Uterus (tissue), 3 donors: ENCODE measurements at regions not wholly inside any gene's neighbourhood (a gene's known extent, or its start where the extent isn't known, plus 50 kb on each side); places are given as distances from the start of the nearest gene placed in this dataset.

Experiments used
- DNase-seq, 2 donors: peaks; one replicate each; pipeline ENCODE4 v3.0.0-alpha.2; 2019 to 2020
- H3K27ac ChIP-seq, 2 donors: fragments of 200-600 bp; sonication (generic); 1 replicate in 1 of 2; 2 replicates in 1 of 2; pipeline ENCODE4 v1.5.1; 2016 to 2018
- H3K27me3 ChIP-seq, 2 donors: fragments of 200-600 bp; sonication (generic); one replicate each; pipeline ENCODE4 v1.5.1; 2018 to 2019; ENCODE audit warnings: control low read depth in 1 of 2
- H3K36me3 ChIP-seq, 2 donors: fragments of 200-600 bp; sonication (generic); one replicate each; pipeline ENCODE4 v1.5.1; 2019; ENCODE audit warnings: control low read depth in 1 of 2
- H3K4me1 ChIP-seq, 2 donors: fragments of 200-600 bp; sonication (generic); one replicate each; pipeline ENCODE4 v1.5.1; 2018 to 2019; ENCODE audit warnings: control low read depth in 1 of 2
- H3K4me3 ChIP-seq, 2 donors: fragments of 200-600 bp; sonication (generic); 1 replicate in 1 of 2; 2 replicates in 1 of 2; pipeline ENCODE4 v1.5.1; 2018 to 2019; ENCODE audit warnings: mild to moderate bottlenecking in 1 of 2
- H3K9me3 ChIP-seq, 2 donors: fragments of 200-600 bp; sonication (generic); one replicate each; pipeline ENCODE4 v1.5.1; 2019; ENCODE audit warnings: control low read depth in 1 of 2
- POLR2A ChIP-seq, 2 donors: fragments of 450-650 bp; IDR thresholded peaks; one replicate each; pipeline ENCODE4 v1.6.1; 2016; ENCODE audit warnings: antibody characterized with exemption in 2 of 2, mild to moderate bottlenecking in 1 of 2, moderate library complexity in 1 of 2
- intact Hi-C: fragments of 100-400 bp; cut with DNase I; formaldehyde crosslinking; loops from one replicate; pipeline ENCODE4 v1.15.1; 2023; ENCODE audit warnings: low total_unique reads
- TF ChIP-seq, protein P1 (sequence below), 4 experiments: fragments of 200-600 bp in 2 of 4; fragments of 450-650 bp in 2 of 4; sonication (generic) in 2 of 4; IDR thresholded peaks; one replicate each; pipeline ENCODE4 v1.5.1; 2016 to 2019; ENCODE audit warnings: antibody characterized with exemption in 4 of 4, mild to moderate bottlenecking in 2 of 4, moderate library complexity in 1 of 4
- donor health status: DM: yes; HTN: yes; CAD: no.

DNA sequence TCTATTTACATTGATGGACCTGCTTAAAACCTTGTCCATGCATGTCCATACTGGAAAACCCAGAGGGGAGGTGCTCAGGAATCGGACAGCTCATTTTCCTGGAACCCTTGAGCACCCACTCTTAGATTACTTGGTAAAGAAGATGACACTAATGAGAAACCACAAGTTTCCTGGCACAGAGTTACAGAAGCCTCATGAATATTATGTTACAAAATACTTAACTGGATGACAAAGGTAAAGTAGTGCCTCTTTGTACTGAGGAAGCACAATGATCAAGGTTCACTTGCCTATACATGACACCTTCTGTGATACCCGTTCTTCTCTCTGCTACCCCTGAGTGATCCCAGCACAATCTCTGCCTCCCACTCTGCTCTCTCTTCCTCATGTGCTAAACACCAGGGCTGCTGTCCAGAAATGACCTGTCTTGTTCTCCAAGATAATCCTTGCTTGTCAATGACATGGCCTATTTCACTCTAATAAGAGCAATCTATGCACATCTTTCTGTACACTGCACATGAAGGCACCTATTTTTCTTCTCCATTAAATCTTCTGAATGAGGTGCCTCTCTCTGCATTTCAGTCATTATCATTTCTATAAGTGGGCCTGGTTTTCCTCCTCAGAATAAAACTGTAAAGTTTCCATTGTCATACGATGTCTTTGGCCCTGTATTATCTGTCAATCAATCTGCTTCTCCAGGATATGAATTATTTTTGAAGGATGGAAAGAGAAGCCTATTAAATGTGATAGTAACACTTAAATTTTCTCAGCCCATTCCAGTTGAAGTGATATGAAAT, 684.0 kb upstream of the ACO1 start:
- Histone ChIP-seq H3K27ac (no peak overlapping the region), H3K36me3 (no peaks in the 10 kb centered on the region), H3K27me3 (no peaks in the 10 kb centered on the region), H3K4me3 (no peak overlapping the region), H3K9me3 (no peaks in the 10 kb centered on the region), H3K4me1 (no peaks in the 10 kb centered on the region)
- no peak for DNase-seq
- intact Hi-C loops = no loop called here
- TF ChIP-seq, protein P1, sequence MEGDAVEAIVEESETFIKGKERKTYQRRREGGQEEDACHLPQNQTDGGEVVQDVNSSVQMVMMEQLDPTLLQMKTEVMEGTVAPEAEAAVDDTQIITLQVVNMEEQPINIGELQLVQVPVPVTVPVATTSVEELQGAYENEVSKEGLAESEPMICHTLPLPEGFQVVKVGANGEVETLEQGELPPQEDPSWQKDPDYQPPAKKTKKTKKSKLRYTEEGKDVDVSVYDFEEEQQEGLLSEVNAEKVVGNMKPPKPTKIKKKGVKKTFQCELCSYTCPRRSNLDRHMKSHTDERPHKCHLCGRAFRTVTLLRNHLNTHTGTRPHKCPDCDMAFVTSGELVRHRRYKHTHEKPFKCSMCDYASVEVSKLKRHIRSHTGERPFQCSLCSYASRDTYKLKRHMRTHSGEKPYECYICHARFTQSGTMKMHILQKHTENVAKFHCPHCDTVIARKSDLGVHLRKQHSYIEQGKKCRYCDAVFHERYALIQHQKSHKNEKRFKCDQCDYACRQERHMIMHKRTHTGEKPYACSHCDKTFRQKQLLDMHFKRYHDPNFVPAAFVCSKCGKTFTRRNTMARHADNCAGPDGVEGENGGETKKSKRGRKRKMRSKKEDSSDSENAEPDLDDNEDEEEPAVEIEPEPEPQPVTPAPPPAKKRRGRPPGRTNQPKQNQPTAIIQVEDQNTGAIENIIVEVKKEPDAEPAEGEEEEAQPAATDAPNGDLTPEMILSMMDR (IDR thresholded peaks at IDR 0.05) = no peak
- no peak for TF ChIP-seq POLR2A (IDR thresholded peaks at IDR 0.05)

DNA sequence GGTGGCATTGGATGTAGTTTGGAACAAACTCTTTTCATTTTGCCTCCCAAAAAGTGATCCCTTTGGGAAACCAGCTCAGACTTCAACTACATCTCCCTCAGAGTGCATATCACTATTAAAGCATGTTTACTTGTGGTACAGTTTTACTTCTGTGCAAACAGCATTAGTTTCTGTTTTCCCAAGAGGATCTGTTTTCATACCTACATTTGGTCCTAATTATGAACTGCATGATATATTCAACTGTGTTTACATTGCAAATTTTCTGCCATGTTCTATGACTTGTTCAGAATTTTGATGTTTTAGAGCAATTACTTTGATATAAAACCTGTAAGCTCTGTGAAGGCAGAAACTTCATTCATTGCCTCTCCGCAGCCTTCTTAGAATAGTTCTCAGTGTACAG, 681.5 kb upstream of the ACO1 start:
- H3K27ac ChIP-seq = no peak overlapping the region
- TF ChIP-seq, protein P1 (IDR thresholded peaks at IDR 0.05) = no peak
- TF ChIP-seq POLR2A (IDR thresholded peaks at IDR 0.05) = no peak
- no peaks in the 10 kb centered on the region for H3K27me3 ChIP-seq
- H3K9me3 ChIP-seq = no peaks in the 10 kb centered on the region
- no peaks in the 10 kb centered on the region for H3K36me3 ChIP-seq
- no peak overlapping the region for H3K4me3 ChIP-seq
- no peaks in the 10 kb centered on the region for H3K4me1 ChIP-seq
- intact Hi-C loops = no loop called here
- no peak for DNase-seq

DNA sequence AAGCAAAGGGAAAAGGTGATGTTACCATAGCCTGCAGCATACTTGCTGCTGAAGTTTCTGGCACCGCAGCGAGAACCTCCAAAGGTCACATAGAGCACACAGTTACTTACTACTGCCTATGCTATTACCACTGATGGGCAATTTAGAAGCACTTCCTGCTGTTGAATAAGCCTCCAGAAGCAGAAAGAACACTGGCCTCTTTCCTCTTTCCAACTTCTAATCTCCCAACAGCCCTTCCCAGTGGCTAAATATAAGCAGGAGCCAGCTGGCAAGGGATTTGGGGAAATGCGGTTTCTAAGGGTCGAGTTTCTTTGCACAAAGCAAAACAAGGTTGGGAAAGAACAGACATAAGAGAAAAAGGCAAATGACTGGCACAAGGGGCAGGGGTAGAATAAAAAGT, 669.2 kb upstream of the ACO1 start:
- DNase-seq = no peak
- no peak overlapping the region for H3K27ac ChIP-seq
- H3K27me3 ChIP-seq = no peaks in the 10 kb centered on the region
- no peak overlapping the region for H3K4me3 ChIP-seq
- no peaks in the 10 kb centered on the region for H3K4me1 ChIP-seq
- intact Hi-C loops = no loop called here
- no peaks in the 10 kb centered on the region for H3K9me3 ChIP-seq
- TF ChIP-seq POLR2A (IDR thresholded peaks at IDR 0.05) = no peak
- TF ChIP-seq, protein P1 (IDR thresholded peaks at IDR 0.05) = no peak
- H3K36me3 ChIP-seq = no peaks in the 10 kb centered on the region

DNA sequence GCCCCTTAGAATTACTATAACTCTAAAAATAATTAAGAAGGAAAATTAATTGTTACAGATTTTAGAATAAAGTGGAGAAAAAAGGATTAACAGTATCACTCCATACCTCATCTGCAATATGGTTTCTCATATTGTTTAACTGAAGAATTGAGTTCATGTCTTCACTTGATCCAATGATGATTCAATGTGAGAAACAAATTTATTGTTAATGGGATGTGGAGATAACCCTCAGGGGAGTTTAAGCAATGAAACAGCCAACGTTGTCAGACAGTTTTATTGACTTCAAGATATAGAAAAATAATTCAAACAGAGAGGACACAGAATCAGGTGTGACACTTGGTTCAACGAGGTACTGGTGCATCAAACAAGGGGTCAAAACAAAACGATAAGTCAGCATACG, 665.2 kb upstream of the ACO1 start:
- Histone ChIP-seq H3K27ac (no peak overlapping the region), H3K4me1 (no peaks in the 10 kb centered on the region), H3K27me3 (no peaks in the 10 kb centered on the region), H3K36me3 (no peaks in the 10 kb centered on the region), H3K4me3 (no peak overlapping the region), H3K9me3 (no peaks in the 10 kb centered on the region)
- TF ChIP-seq, protein P1 (IDR thresholded peaks at IDR 0.05) = no peak
- no peak for TF ChIP-seq POLR2A (IDR thresholded peaks at IDR 0.05)
- intact Hi-C loops = no loop called here
- DNase-seq = no peak

DNA sequence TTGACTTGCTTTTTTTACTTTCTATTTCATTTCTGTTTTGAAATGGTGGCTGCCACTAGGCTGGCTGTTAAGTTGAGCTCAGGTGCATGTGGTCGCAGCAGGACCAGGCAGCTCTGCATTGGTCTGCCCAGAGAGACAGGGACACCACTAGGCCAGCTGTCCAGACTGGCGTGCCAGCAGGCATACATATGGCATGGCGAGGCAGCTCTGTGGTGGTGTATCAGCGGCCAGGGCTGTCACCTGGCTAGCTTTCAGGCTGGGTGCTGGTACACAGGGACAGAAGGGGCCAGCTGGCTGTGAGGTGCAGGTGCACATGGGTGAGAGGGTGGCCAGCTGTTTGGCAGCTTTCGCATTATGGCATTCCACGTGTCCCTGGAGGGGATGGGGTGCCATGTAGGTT, 654.0 kb upstream of the ACO1 start:
- Histone ChIP-seq H3K27me3 (no peaks in the 10 kb centered on the region), H3K4me1 (no peaks in the 10 kb centered on the region), H3K4me3 (no peak overlapping the region), H3K27ac (no peak overlapping the region), H3K36me3 (no peaks in the 10 kb centered on the region), H3K9me3 (no peaks in the 10 kb centered on the region)
- TF ChIP-seq, protein P1 (IDR thresholded peaks at IDR 0.05) = no peak
- TF ChIP-seq POLR2A (IDR thresholded peaks at IDR 0.05) = no peak
- intact Hi-C loops = no loop called here
- no peak for DNase-seq
